ENCODE measurements at regions not wholly inside any gene's neighbourhood (a gene's known extent, or its start where the extent isn't known, plus 50 kb on each side); places are given as distances from the start of the nearest gene placed in this dataset.

- DNase-seq (ENCODE audit: extremely low read depth in 1 of 4, low spot score in 3 of 4) (no peak), ATAC-seq (no peak), FAIRE-seq (no peak)
- no peaks in the 10 kb centered on the region for H3K9me1 ChIP-seq (ENCODE audit: control insufficient read depth, insufficient read depth, low read length)
- intact Hi-C loops (cut with micrococcal nuclease), result no loop called here
- no peak overlapping the region for H3K9ac ChIP-seq (ENCODE audit: insufficient read depth in 1 of 2, low read depth in 2 of 2, low read length in 2 of 2)
- TF ChIP-seq E2F4 (CRISPR knock-in tag; IDR thresholded peaks at IDR 0.05; ENCODE audit: low read depth) (no peak), PML (IDR thresholded peaks at IDR 0.05; ENCODE audit: low read length) (no peak), TFAP4 (CRISPR knock-in tag; IDR thresholded peaks at IDR 0.05; ENCODE audit: borderline replicate concordance) (no peak), MAX (CRISPR knock-in tag; IDR thresholded peaks at IDR 0.05) (no peak), ZNF239 (CRISPR knock-in tag; IDR thresholded peaks at IDR 0.05) (no peak), MCM3 (IDR thresholded peaks at IDR 0.05) (no peak), TRIM25 (IDR thresholded peaks at IDR 0.05; ENCODE audit: borderline replicate concordance) (no peak), HEY1 (CRISPR knock-in tag; IDR thresholded peaks at IDR 0.05; ENCODE audit: borderline replicate concordance) (no peak), SNIP1 (IDR thresholded peaks at IDR 0.05; ENCODE audit: low read depth) (no peak), NR0B1 (IDR thresholded peaks at IDR 0.05; ENCODE audit: partially characterized antibody) (no peak), TSHZ1 (CRISPR knock-in tag; IDR thresholded peaks at IDR 0.05) (no peak), ZNF224 (CRISPR knock-in tag; IDR thresholded peaks at IDR 0.05) (no peak)
- ChIA-PET POLR2A (no interaction called here), CTCF (ENCODE audit: low intra/inter-chr PET ratio) (no interaction called here)
- H3K36me3 ChIP-seq (ENCODE audit: control insufficient read depth, insufficient read depth, low read length), result no peaks in the 10 kb centered on the region
- 3% methylated on average over 3 of the region's 3 CpGs for WGBS (ENCODE audit: insufficient coverage, low coverage, missing lambda C conversion rate)
- no peaks in the 10 kb centered on the region for H3K27me3 ChIP-seq (ENCODE audit: control insufficient read depth in 2 of 2, insufficient read depth in 2 of 2, low read length in 2 of 2)
- 0 out of 2 replicates have a peak, but pooled peaks cover 3% of the 10 kb centered on the region for H4K20me1 ChIP-seq (replicated peaks; ENCODE audit: control insufficient read depth, insufficient read depth, low read length)
- no TSS peak for BruUV-seq (replicated peaks)
- in situ Hi-C loops (cut with MboI), result no loop called here
- H2AFZ ChIP-seq (ENCODE audit: low read depth, low read length), result no peak overlapping the region
- H3K4me1 ChIP-seq (replicated peaks in 1 of 2; ENCODE audit: control insufficient read depth in 2 of 2, insufficient read depth in 2 of 2, low read length in 2 of 2), result no peaks in the 10 kb centered on the region; a peak in 1 of 5 replicates
- no peaks in the 10 kb centered on the region for H3K79me2 ChIP-seq (ENCODE audit: control insufficient read depth, insufficient read depth, low read length)
- H3K27ac ChIP-seq (ENCODE audit: extremely low read depth, low read depth, low read length), result no peak overlapping the region
- H3K4me3 ChIP-seq, result no peak overlapping the region
- no peak overlapping the region for H3K4me2 ChIP-seq (ENCODE audit: insufficient read depth, low read length)
- H3K9me3 ChIP-seq (replicated peaks; ENCODE audit: control insufficient read depth, insufficient read depth, low read depth, low read length), result no peaks in the 10 kb centered on the region
Observed at GRCh38 chr12:118541071-118541470, 164.7 kb downstream of the SUDS3 start.
